IPS DF 6.9 (cell line): ENCODE measurements at regions not wholly inside any gene's neighbourhood (a gene's known extent, or its start where the extent isn't known, plus 50 kb on each side); places are given as distances from the start of the nearest gene placed in this dataset.

Experiments used
- DNase-seq: peaks from one replicate; pipeline ENCODE4 v3.0.0-alpha.2; 2013; ENCODE audit warnings: low read depth, low spot score
- H3K27ac ChIP-seq: one replicate; pipeline ENCODE4 v1.5.1; 2013; ENCODE audit warnings: low read length, control low read depth
- H3K27me3 ChIP-seq: 2 replicates; pipeline ENCODE4 v1.6.1; 2013; ENCODE audit warnings: mild to moderate bottlenecking, low read length; ENCODE audit not compliant: control insufficient read depth, insufficient read depth
- H3K36me3 ChIP-seq: 2 replicates; pipeline ENCODE4 v1.6.1; 2013; ENCODE audit warnings: low read length; ENCODE audit not compliant: control insufficient read depth, insufficient read depth
- H3K4me1 ChIP-seq: 2 replicates; pipeline ENCODE4 v1.6.1; 2013; ENCODE audit warnings: low read length; ENCODE audit not compliant: control insufficient read depth, insufficient read depth
- H3K4me3 ChIP-seq: 2 replicates; pipeline ENCODE4 v1.5.1; 2013; ENCODE audit warnings: mild to moderate bottlenecking, low read length
- H3K9me3 ChIP-seq: 2 replicates; pipeline ENCODE4 v1.6.1; 2013; ENCODE audit warnings: low read length, inconsistent platforms; ENCODE audit not compliant: control insufficient read depth, insufficient read depth
- whole genome bisulfite sequencing: extraction: QIAGEN DNeasy Blood & Tissue Kit; methylation state at CpG from one replicate; pipeline ENCODE4 v1.1.7; 2013; ENCODE audit warnings: mixed read lengths, missing lambda C conversion rate; ENCODE audit not compliant: insufficient read length, insufficient coverage; 5-methylcytosine and 5-hydroxymethylcytosine counted together

GRCh38 chr15:95489103-95489502 lies 841.4 kb upstream of the NR2F2 start:
- no CpG with 5 or more reads among the region's 5 CpGs for WGBS
- DNase-seq, result no peak
- no peak overlapping the region for H3K27ac ChIP-seq

GRCh38 chr15:95492388-95493070 lies 838.0 kb upstream of the NR2F2 start:
- Histone ChIP-seq H3K4me1 (no peaks in the 10 kb centered on the region), H3K4me3 (no peak overlapping the region), H3K36me3 (no peaks in the 10 kb centered on the region), H3K27ac (no peak overlapping the region), H3K27me3 (no peaks in the 10 kb centered on the region), H3K9me3 (no peaks in the 10 kb centered on the region)
- WGBS, result no CpG with 5 or more reads among the region's 5 CpGs
- no peak for DNase-seq

More at GRCh38 chr15:95489103-95489502, 841.4 kb upstream of the NR2F2 start:
- Histone ChIP-seq H3K9me3 (no peaks in the 10 kb centered on the region), H3K27me3 (no peaks in the 10 kb centered on the region), H3K4me3 (no peak overlapping the region), H3K4me1 (no peaks in the 10 kb centered on the region), H3K36me3 (no peaks in the 10 kb centered on the region)

- no peak for DNase-seq
- WGBS, result no CpG with 5 or more reads among the region's 19 CpGs
- H3K4me1 ChIP-seq, result no peaks in the 10 kb centered on the region
- no peak overlapping the region for H3K4me3 ChIP-seq
- no peak overlapping the region for H3K27ac ChIP-seq
- H3K9me3 ChIP-seq, result no peaks in the 10 kb centered on the region
- no peaks in the 10 kb centered on the region for H3K36me3 ChIP-seq
- H3K27me3 ChIP-seq, result no peaks in the 10 kb centered on the region
Measured at GRCh38 chr15:95494971-95495541, 835.4 kb upstream of the NR2F2 start.

GRCh38 chr15:95497634-95498033 lies 832.9 kb upstream of the NR2F2 start:
- H3K9me3 ChIP-seq, result no peaks in the 10 kb centered on the region
- DNase-seq, result no peak
- WGBS, result no CpG with 5 or more reads among the region's 11 CpGs

GRCh38 chr15:95498961-95499360 lies 831.5 kb upstream of the NR2F2 start:
- Histone ChIP-seq H3K27ac (no peak overlapping the region), H3K4me3 (no peak overlapping the region), H3K9me3 (no peaks in the 10 kb centered on the region), H3K27me3 (no peaks in the 10 kb centered on the region), H3K36me3 (no peaks in the 10 kb centered on the region), H3K4me1 (no peaks in the 10 kb centered on the region)
- no peak for DNase-seq

More at GRCh38 chr15:95497634-95498033, 832.9 kb upstream of the NR2F2 start:
- H3K27ac ChIP-seq, result no peak overlapping the region
- no peaks in the 10 kb centered on the region for H3K27me3 ChIP-seq
- H3K4me1 ChIP-seq, result no peaks in the 10 kb centered on the region
- H3K4me3 ChIP-seq, result no peak overlapping the region
- H3K36me3 ChIP-seq, result no peaks in the 10 kb centered on the region

GRCh38 chr15:95499397-95499796 lies 831.1 kb upstream of the NR2F2 start:
- no peak for DNase-seq
- H3K27ac ChIP-seq, result no peak overlapping the region
- H3K27me3 ChIP-seq, result no peaks in the 10 kb centered on the region
- H3K9me3 ChIP-seq, result no peaks in the 10 kb centered on the region
- no peak overlapping the region for H3K4me3 ChIP-seq
- no peaks in the 10 kb centered on the region for H3K36me3 ChIP-seq
- H3K4me1 ChIP-seq, result no peaks in the 10 kb centered on the region
- WGBS, result no CpG with 5 or more reads among the region's 3 CpGs

GRCh38 chr15:95501865-95502264 lies 828.6 kb upstream of the NR2F2 start:
- Histone ChIP-seq H3K4me3 (no peak overlapping the region), H3K4me1 (no peaks in the 10 kb centered on the region), H3K9me3 (no peaks in the 10 kb centered on the region), H3K36me3 (no peaks in the 10 kb centered on the region), H3K27me3 (no peaks in the 10 kb centered on the region), H3K27ac (no peak overlapping the region)
- DNase-seq, result no peak

GRCh38 chr15:95503107-95503506 lies 827.4 kb upstream of the NR2F2 start:
- H3K27ac ChIP-seq, result no peak overlapping the region
- H3K4me3 ChIP-seq, result no peak overlapping the region
- H3K27me3 ChIP-seq, result no peaks in the 10 kb centered on the region
- no CpG with 5 or more reads among the region's 2 CpGs for WGBS
- no peak for DNase-seq
- no peaks in the 10 kb centered on the region for H3K9me3 ChIP-seq
- H3K36me3 ChIP-seq, result no peaks in the 10 kb centered on the region
- no peaks in the 10 kb centered on the region for H3K4me1 ChIP-seq

- WGBS, result no CpG with 5 or more reads among the region's 3 CpGs
- DNase-seq, result no peak
- Histone ChIP-seq H3K27me3 (no peaks in the 10 kb centered on the region), H3K27ac (no peak overlapping the region), H3K36me3 (no peaks in the 10 kb centered on the region), H3K4me3 (no peak overlapping the region), H3K9me3 (no peaks in the 10 kb centered on the region), H3K4me1 (no peaks in the 10 kb centered on the region)
Measured at GRCh38 chr15:95503640-95504225, 826.8 kb upstream of the NR2F2 start.

GRCh38 chr15:95511671-95512070 lies 818.8 kb upstream of the NR2F2 start:
- H3K36me3 ChIP-seq, result no peaks in the 10 kb centered on the region
- H3K9me3 ChIP-seq, result no peaks in the 10 kb centered on the region
- no peaks in the 10 kb centered on the region for H3K27me3 ChIP-seq
- no peaks in the 10 kb centered on the region for H3K4me1 ChIP-seq
- DNase-seq, result no peak
- no peak overlapping the region for H3K27ac ChIP-seq
- no peak overlapping the region for H3K4me3 ChIP-seq

GRCh38 chr15:95512906-95513305 lies 817.6 kb upstream of the NR2F2 start:
- Histone ChIP-seq H3K36me3 (no peaks in the 10 kb centered on the region), H3K27me3 (no peaks in the 10 kb centered on the region), H3K9me3 (no peaks in the 10 kb centered on the region), H3K4me3 (no peak overlapping the region), H3K4me1 (no peaks in the 10 kb centered on the region), H3K27ac (no peak overlapping the region)
- WGBS, result 100% methylated on average over 1 of the region's 2 CpGs
- no peak for DNase-seq
